CD4-positive, alpha-beta T cell treated with Interferon alpha-2 for 1 hour (primary cell): ENCODE measurements at regions not wholly inside any gene's neighbourhood (a gene's known extent, or its start where the extent isn't known, plus 50 kb on each side); places are given as distances from the start of the nearest gene placed in this dataset.
"Not testable (repeated sequence)": the region's sequence is repeated elsewhere in the genome, so short reads cannot be mapped to it uniquely, and the experiment has no call there.

ENCODE experiments used
- DNase-seq, 2 donors: peaks; one replicate each; pipeline ENCODE4 v3.0.0-alpha.2; 2020 to 2022

DNA sequence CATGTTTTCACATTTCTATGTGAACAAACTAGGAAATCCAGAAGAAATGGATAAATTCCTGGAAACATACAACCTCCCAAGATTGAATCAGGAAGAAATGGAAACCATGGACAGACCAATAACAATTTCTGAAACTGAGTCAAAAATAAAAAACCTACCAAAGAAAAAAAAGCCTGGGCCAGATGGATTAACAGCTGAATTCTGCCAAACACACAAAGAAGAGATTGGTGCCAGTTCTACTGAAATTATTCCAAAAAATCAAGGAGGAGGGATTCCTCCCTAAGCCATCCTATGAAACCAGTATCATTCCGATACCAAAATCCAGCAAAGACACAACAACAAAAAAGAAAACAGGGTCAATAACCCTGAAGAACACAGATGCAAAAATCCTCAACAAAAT, 166.9 kb upstream of the FBXL7 start:
- DNase-seq = no peak

DNA sequence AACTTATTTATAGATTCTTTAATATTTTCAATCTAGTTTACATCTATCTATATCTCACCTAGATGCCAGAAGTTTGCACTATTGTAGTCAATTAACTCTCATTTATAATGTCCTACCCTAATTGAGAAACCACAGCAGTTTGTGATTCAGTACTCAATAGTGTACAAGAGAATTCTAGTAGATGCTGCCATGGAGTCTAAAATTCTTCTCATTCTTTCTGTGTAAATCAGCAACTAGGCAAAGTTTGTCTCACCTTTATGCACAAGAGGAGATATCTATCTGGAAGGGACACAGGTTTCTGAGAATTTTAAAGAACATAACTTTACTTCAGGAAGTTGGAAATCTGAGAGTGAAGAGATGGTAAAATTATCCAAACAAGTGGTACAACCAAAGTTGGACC, 173.0 kb upstream of the FBXL7 start:
- DNase-seq = no peak

DNA sequence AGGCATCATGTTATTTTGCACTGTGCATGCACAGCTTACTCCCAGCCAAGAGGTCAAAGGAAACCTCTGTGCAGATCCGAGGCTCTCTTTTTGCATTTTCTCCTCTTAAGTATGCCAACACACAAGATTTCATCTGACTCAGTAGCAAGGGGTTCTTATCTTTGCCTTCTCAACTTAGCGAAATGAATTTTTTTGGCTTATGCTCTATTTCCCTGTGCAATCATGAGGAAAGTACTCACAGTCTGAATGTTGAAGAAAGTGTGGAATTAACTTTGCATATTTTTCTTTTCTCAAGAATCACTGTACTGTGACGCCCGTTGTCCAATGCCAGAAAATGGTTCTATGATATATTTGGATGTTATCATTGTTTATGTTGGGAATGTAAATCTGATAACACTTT, 173.5 kb upstream of the FBXL7 start:
- DNase-seq = no peak

DNA sequence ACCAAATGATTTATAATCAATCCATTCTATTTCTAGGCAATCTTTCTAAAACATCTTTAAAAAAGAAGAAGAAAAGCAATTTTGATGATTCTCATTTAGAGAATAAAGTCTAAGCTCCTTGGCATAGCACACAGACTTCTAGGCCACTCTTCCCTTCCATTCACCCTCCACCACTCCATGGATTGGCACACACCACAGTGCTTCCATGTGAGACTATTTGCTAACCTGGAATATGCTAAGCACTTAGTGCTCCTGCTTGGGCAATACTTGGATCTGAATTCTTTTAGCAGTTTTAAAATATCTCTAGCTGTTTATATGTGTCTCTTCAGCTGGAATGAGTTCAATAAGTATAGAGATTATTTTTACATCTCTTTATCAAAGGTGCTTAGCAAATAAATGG, 177.6 kb upstream of the FBXL7 start:
- DNase-seq = no peak

DNA sequence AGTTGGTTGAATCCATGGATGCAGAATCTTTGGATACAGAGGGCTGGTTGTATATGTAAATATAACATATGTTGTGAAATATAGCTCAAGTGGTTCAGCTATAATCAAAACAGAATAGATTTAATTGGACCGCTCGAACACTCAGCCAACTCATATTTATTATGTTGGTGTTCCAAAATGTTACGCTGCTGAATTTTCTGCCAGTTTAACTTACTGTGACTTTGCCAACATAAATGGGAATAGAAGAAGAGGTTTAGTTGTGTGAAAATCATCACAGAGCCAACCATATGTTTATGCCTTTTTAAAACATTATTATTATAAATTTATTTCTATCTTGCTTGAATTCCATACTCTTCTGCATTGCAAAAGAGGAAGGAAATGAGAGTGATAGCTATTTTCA, 178.2 kb upstream of the FBXL7 start:
- no peak for DNase-seq

DNA sequence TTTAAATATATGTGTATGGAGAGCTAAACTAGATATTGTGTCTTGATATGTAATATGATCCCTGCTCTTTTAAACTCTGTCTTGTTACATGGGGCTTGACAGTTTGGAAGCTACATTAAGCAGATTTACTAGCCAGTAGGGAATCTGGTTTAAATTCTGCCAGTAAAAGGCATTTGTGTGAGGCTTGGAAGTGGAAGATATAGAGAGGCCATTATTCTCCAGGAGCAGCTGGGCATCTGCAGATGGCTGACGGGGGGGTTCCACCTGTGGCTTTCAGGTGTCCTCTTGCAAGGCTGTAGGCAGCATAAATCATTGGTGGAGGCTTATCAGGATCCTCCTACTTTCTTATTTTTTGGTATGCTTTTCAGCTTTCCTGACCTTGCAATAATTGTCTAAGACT, 179.1 kb upstream of the FBXL7 start:
- DNase-seq = no peak

DNA sequence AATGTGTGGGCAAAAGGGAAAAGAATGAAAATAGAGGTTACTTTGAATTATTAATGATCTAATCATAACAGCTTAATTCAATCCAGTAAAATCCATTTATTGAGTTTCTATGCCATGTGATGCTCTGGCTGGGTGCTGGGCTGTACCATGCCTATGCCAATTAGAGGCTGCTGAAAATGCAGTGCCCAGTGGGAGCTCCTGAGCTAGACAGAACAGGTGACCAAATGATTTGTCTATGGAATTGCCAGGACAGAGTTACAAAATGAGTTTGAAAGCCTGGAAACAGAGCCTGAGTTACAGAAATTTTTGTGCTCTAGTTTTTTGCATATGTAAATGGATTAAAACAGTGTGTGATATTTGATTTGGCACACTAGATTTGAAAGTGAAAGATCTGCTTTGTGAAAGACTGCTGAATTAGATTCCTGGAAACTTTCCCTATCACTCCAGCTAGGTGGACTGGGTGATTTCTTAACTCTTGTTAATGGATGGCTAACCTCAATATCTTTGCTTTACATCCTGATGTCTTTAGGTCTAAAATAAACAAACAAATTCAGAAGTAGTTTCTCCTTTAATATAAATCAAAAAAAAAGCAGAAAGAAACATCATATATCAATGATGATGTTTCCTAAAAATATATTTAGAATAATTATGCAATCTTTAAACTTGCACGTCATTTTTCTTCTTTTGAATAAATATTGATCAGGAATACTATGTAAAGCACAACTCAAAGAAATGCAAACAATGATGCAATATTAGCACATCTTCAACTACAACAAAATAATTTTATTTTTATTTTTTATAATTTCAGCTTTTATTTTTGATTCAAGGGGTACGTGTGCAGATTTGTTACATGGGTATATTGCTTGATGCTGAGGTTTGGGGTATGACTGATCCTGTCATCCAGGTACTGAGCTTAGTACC, 194.8 kb upstream of the FBXL7 start:
- DNase-seq = no peak

DNA sequence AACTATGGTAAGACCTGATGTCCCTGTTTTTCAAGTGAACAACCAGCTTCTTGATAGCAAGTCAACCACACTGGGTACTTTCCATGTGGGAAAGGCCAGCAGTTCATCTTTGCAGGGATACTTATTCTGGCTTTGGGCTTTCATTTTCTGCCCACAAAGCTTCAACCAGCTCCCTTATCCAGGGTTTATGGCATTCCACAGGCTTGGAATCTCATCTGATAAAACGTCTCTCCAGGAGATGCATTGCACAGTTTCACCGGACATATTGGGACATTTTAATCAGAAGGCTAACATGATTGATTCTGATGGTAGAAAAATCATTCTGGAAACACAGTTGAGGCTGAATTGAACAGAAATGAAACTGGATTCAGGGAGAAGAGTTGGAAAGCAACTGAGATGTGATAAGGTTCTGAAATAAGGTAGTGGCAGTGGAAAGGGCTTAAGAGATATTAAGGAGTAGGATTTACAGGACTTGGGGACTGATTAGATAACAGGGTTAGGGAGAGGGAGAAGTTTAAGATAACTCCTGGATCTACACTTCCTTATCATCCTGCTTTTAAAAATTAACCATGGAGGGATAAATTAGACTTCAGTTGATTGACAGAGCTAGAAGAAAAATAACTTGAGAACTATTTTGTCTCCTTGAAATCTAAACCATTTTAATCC, 195.8 kb upstream of the FBXL7 start:
- DNase-seq = no peak

DNA sequence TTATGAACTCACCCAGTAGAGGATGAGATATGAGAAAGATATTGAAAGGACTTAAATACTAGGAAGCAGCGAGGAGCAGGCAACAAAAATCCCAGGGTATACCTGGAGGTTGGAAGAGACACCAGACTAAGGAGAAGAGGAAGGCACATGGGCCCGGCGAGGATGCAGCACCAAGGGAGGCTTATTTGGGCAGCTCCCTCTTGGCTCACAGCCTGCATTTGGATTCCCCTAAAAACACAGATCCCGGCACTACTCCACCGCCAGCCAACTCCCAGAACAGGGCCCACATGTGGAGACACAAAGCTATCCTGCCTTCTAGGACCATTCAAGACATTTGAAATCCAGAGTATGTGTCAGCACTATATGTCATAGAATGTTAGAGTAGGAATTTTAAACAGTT, 199.8 kb upstream of the FBXL7 start:
- DNase-seq = no peak

DNA sequence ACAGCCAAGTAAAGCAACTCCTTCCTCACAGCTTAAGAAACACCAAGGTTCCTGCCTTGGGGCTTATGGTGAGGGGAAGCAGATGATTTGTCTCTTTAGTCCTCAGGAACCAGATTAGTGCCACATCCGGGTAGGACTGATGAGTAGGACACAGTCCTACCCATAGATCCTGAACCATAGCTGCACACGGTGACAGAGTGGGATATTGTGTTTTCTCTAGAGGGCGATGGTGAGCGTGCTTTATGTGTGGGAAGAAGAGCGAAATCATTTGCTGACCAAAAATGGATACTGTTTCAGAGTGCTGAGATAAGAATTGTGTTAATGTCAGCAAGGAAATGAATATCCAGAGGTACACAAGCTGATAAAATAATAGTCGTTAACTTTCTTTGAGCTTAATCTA, 209.0 kb upstream of the FBXL7 start:
- no peak for DNase-seq

DNA sequence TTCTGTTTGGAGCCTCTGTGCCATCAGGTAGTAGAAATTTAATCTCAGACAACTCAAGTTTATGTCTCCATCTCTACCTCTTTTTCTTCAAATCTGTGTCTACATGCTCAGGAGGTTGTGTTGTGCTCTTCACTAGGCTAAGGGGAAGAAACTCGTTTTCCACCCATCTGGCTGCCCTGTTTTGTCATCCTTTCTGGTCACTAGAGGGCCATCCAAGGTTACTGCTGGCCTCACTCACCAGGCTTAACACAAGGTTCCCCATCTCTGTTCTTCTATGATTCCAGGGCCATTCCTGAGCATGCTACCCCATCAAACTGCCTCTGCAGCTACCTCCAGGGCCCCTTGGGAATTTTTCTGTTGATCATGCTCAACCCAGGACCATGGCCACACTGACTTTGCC, 213.3 kb upstream of the FBXL7 start:
- no peak for DNase-seq

DNA sequence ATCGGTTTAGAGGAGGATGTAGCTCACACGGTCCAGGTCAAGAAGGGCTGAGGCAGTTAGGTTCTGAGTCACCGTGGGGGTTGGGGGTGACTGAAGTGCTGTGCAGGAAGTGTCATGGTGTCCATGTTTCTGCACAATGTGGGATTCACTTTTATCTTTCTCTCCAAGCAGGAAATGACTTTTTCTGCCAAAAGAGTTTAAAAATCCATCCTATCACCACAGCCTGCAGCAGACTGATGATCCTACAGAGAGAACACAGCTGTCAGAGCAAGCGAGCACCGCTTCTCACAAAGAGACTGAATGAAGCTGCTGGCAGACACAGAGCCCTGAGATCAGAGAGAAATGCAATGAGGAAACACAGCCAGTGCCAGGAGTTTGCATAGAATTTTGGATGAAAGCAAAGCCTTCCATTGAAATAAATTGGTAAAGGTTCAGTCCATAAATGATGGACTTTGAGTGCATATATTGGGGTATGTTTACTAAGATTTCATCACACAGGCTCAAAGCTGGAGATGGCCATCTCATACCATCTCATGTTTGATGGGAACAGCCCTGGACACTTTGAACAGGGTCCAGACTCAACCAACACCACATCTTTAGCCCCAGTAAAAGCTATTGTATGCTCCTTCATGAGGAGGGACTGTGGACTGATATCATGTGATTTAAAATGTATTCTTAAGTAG, 213.9 kb upstream of the FBXL7 start:
- DNase-seq = no peak

DNA sequence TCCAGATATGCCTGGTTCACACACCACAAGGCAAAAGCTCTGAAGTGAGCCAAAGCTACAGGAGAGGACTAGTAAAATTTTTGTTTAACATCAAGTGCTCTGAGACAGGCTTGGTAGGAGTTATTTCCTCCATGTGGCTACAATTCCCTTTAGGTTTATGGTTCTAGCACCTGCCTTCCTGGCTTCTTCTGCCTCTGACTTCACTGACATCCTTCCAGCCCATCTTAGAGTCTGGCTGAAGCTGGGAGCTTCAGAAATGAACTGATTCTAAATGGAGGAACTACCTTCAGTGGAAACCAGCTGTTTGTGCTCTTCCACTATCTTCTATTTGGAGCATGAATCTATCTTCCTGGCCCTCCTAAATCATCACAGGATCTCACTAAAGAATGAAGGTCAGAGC, 215.3 kb upstream of the FBXL7 start:
- DNase-seq = no peak

DNA sequence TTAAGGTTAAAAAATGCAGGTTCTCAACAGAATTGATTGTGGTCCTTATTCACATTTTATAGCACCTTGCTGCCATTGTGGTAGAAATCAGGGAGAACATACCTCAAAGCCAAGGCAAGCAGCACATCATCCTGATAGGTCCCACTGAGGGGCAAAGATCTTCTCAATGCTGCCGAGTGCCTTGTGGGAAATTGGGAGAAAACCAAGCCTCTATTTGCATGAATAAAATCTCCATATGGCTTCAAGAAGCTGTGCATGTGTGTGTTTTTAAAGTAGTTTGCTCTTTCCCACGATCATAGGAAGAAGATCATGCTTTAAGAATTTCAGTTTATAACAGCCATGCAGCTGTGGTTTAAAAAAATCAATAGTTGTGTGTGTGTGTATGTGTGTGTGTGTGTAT, 216.9 kb upstream of the FBXL7 start:
- DNase-seq = no peak

DNA sequence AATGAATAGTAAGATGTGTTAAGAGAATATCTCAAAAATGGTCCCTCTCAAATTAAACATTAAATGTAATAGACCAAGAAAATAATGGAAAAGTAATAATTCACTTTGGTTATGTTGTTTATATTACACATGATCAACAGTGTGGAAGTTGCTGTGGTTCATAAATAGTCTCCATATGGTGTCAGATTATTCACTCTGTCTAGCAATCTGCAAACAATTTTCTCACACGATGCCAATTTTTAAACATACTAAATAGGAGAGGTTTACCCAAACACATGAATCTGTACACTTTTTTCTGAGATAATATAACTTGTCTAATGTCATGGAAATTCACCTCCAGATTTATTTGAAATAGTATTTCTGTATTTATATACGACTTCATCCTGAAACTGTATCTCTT, 217.4 kb upstream of the FBXL7 start:
- DNase-seq = no peak

DNA sequence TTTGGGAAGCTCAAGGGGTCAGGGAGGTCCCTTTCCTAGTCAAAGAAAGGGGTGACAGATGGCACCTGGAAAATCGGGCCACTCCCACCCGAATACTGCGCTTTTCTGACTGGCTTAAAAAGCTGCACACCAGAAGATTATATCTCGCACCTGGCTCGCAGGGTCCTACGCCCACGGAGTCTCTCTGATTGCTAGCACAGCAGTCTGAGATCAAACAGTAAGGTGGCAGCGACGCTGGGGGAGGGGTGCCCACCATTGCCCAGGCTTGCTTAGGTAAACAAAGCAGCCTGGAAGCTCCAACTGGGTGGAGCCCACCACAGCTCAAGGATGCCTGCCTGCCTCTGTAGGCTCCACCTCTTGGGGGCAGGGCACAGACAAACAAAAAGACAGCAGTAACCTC, 228.4 kb upstream of the FBXL7 start:
- not testable (repeated sequence) for DNase-seq

DNA sequence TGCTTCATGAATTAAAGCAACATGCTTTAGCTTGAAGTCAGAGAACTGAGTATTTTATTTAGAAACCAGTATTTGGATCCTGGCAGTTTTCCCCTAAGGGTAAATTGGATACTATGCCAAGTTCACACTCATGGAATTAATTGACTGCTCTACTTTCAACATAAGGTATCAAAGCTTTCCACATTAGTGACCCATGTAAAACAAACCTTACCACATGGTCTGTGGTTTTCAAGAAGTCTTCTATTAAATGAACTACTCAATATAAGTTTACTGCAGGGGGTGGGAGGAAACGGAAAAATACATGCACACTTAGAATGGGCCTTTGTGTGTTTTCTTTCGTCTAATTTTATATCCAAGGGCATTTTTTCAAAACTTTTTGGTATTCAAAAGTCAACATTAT, 232.0 kb upstream of the FBXL7 start:
- DNase-seq = no peak

DNA sequence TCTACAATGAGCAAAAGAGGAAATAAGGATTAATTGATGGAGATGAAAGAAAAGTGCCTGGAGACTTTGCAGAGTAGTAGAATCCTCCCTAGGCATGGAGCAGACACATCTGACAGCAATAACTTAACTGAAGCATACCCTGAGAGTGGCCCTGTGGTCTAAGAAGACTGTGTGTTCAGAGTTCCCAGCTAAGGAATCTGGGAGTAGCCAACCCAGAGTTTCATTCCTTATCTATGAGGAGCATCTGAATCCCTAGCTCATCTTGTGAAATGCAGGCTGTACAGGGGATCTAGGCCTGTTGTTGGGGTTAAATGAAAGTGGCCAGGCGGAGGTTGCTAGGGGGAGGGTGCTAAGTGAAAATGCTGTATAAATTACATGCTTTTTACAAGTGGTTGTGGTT, 233.1 kb upstream of the FBXL7 start:
- DNase-seq = no peak

DNA sequence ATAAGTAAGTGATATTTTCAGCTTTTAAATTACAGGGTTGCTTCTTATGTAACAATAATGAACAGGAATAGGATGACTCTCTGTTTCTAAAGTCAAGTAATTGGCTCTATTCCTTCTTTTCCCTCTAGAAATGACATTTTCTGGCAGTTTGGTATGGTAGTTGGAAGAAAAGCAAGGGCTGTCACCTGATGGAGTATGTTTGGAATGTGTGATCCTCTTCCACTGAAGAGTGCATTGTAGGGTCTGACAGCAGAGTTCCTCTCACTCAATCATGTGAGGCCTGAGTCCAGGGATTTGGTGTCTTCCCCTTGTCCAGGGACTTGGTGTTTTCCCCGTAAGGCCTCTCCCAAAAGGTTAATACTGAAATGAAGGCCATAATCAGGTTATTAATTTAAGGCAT, 233.8 kb upstream of the FBXL7 start:
- DNase-seq = no peak

DNA sequence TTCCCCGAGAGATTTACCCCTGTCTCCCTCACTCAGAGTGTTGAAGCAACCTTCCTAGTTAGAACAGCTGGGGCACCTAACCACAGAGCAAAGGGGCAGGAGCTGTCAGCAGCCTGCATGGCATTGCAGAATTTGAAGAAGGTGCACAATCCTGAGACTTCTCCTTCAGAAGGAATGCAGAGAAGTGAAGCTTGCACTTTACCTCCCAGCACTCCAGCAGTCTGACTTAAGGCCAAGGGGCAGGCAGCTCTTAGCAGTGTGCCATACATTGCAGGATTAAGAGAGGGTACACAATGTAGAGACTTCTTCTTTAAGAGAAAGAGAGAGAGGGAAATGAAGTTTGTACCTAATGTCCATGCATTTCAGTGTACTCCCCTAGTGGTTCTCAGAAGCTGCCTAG, 236.0 kb upstream of the FBXL7 start:
- DNase-seq = no peak

DNA sequence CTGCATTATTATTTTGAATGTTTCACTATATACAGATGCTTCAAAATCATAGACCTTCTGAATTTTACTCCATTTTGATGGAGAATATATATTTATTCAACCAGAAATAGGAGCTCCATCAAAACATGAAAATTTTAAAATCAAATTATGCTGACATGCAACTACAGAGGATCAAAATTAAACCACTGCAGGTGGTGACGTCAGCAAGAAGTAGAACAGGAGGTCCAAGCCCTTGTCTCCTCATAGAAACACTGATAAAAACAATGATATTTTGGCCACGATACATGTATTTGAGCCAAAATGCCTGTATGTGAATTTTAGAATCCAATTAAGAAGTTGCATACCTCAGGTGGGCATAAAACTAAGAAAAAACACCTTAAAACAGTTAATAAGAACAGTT, 236.6 kb upstream of the FBXL7 start:
- no peak for DNase-seq

DNA sequence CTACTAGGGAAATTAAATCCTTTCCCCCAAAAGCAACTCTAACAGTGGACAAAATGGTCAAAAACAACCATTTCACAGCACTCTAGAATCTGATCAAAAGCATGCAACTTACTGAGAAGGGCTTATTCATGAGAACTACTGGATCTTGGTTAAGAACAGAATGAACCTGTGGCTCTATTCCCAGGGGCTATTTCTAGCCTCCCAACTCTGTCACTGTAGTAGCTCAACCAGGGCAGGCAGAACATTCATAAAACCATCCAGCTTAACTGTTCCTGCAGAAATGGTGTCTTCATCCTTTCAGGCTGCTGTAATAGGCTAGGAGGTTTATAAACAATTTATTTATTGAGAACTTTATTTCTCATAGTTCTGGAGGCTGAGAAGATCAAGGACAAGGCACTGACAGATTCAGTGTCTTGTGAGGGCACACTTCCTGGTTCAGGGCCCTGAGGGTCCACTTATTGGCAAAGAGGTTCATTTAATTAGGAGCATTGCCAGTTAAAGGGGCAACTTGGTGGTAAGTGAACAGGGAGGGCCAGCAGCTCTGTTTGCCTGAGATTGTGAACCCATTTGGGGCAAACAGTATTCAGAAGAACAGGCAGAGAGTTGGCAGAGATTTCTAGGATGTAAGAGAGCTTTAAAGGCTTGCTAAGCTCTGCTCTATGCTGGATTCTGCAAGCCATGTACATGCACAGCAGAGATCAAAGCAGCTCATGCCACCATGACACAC, 238.5 kb upstream of the FBXL7 start:
- no peak for DNase-seq
